ENCODE measurements at regions not wholly inside any gene's neighbourhood (a gene's known extent, or its start where the extent isn't known, plus 50 kb on each side); places are given as distances from the start of the nearest gene placed in this dataset.

- peaks cover 3% of the 10 kb centered on the region for H3K4me1 Mint-ChIP-seq
- no peak overlapping the region for H3K4me3 Mint-ChIP-seq
- ATAC-seq (ENCODE audit: low read depth) (no peak), DNase-seq (no peak)
- intact Hi-C loops (cut with micrococcal nuclease) = no loop called here
- no peaks in the 10 kb centered on the region for H3K36me3 Mint-ChIP-seq (ENCODE audit: low read depth)
- TF ChIP-seq CTCF (IDR thresholded peaks at IDR 0.05) = no peak
- CTCF ChIA-PET = no interaction called here
- H3K27me3 Mint-ChIP-seq = no peaks in the 10 kb centered on the region
- H3K27ac Mint-ChIP-seq = no peak overlapping the region
- H3K9me3 Mint-ChIP-seq = no peaks in the 10 kb centered on the region
- POLR2A ChIA-PET = no interaction called here
Measured at GRCh38 chr3:191123946-191124345, 75.1 kb upstream of the OSTN start.

- ChIA-PET POLR2A (no interaction called here), CTCF (no interaction called here)
- intact Hi-C loops (cut with micrococcal nuclease) = no loop called here
- no peaks in the 10 kb centered on the region for H3K9me3 Mint-ChIP-seq
- DNase-seq (no peak), ATAC-seq (ENCODE audit: low read depth) (no peak)
- no peaks in the 10 kb centered on the region for H3K27me3 Mint-ChIP-seq
- peaks cover 4% of the 10 kb centered on the region for H3K4me1 Mint-ChIP-seq
- TF ChIP-seq CTCF (IDR thresholded peaks at IDR 0.05) = no peak
- H3K27ac Mint-ChIP-seq = no peak overlapping the region
- H3K4me3 Mint-ChIP-seq = no peak overlapping the region
- no peaks in the 10 kb centered on the region for H3K36me3 Mint-ChIP-seq (ENCODE audit: low read depth)
Measured at GRCh38 chr3:191123231-191123630, 75.8 kb upstream of the OSTN start.

GRCh38 chr3:191120447-191121298, 78.4 kb upstream of the OSTN start:
- no peak overlapping the region for H3K4me3 Mint-ChIP-seq
- peaks cover 4% of the 10 kb centered on the region for H3K4me1 Mint-ChIP-seq
- ATAC-seq (ENCODE audit: low read depth) (no peak), DNase-seq (no peak)
- TF ChIP-seq CTCF (IDR thresholded peaks at IDR 0.05) = no peak
- no peak overlapping the region for H3K27ac Mint-ChIP-seq
- CTCF ChIA-PET = no interaction called here
- POLR2A ChIA-PET = no interaction called here
- no peaks in the 10 kb centered on the region for H3K36me3 Mint-ChIP-seq (ENCODE audit: low read depth)
- H3K27me3 Mint-ChIP-seq = no peaks in the 10 kb centered on the region
- no peaks in the 10 kb centered on the region for H3K9me3 Mint-ChIP-seq
- intact Hi-C loops (cut with micrococcal nuclease) = no loop called here

GRCh38 chr3:191119415-191120295, 79.4 kb upstream of the OSTN start:
- H3K27me3 Mint-ChIP-seq = no peaks in the 10 kb centered on the region
- POLR2A ChIA-PET = no interaction called here
- H3K4me3 Mint-ChIP-seq = no peak overlapping the region
- H3K4me1 Mint-ChIP-seq = peaks cover 4% of the 10 kb centered on the region
- DNase-seq = no peak
- H3K9me3 Mint-ChIP-seq = no peaks in the 10 kb centered on the region
- ATAC-seq (ENCODE audit: low read depth) = no peak
- intact Hi-C loops (cut with micrococcal nuclease) = no loop called here
- no peak for TF ChIP-seq CTCF (IDR thresholded peaks at IDR 0.05)
- CTCF ChIA-PET = no interaction called here
- no peak overlapping the region for H3K27ac Mint-ChIP-seq
- no peaks in the 10 kb centered on the region for H3K36me3 Mint-ChIP-seq (ENCODE audit: low read depth)

GRCh38 chr3:191111722-191112121, 87.3 kb upstream of the OSTN start:
- intact Hi-C loops (cut with micrococcal nuclease) = no loop called here
- no peak overlapping the region for H3K27ac Mint-ChIP-seq
- no peaks in the 10 kb centered on the region for H3K9me3 Mint-ChIP-seq
- ChIA-PET CTCF (no interaction called here), POLR2A (no interaction called here)
- peaks cover 3% of the 10 kb centered on the region for H3K27me3 Mint-ChIP-seq
- no peaks in the 10 kb centered on the region for H3K36me3 Mint-ChIP-seq (ENCODE audit: low read depth)
- TF ChIP-seq CTCF (IDR thresholded peaks at IDR 0.05) = no peak
- H3K4me1 Mint-ChIP-seq = no peaks in the 10 kb centered on the region
- ATAC-seq (ENCODE audit: low read depth) (no peak), DNase-seq (no peak)
- no peak overlapping the region for H3K4me3 Mint-ChIP-seq

Measured in activated B cell treated with CpG ODN at 0.5 μM for 24 hours (primary cell).